ENCODE measurements at regions not wholly inside any gene's neighbourhood (a gene's known extent, or its start where the extent isn't known, plus 50 kb on each side); places are given as distances from the start of the nearest gene placed in this dataset.

DNA sequence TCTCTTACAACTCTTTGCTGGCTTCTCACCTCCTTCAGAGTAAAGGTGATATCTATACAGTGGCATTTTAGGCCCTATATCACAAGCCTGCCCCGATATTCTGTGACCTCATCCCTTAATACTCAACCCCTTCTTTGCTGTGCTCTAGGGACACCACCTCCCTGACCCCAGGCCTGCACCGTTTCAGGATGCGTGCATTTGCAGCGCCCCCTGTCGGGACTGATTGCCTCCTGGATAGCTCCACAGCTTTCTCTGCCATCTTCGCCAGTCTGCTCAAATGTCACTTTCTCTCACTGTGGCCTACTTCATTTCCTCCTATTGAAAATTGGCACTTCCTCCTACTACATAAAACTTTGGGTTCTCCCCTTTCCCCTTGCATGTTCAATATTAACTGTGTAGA is 289.6 kb downstream of the SOCS6 start:
- H3K27me3 ChIP-seq (ENCODE audit: control insufficient read depth in 2 of 2, insufficient read depth in 2 of 2, low read length in 2 of 2): no peaks in the 10 kb centered on the region
- no peaks in the 10 kb centered on the region for H3K4me1 ChIP-seq (ENCODE audit: control insufficient read depth in 1 of 2, insufficient read depth in 2 of 2, low read length in 2 of 2)
- H3K9me3 Mint-ChIP-seq: peaks cover 0 to 10% (median 3%) of the 10 kb centered on the region in 7 donors
- DNase-seq: no peak
- H3K36me3 ChIP-seq (replicated peaks in 1 of 2; ENCODE audit: control insufficient read depth in 1 of 2, insufficient read depth in 2 of 2, low read length in 2 of 2): no peaks in the 10 kb centered on the region
- H3K4me3 ChIP-seq (replicated peaks in 1 of 3; ENCODE audit: low read depth in 2 of 3, low read length in 3 of 3): no peak overlapping the region
- H3K9me3 ChIP-seq (replicated peaks in 1 of 2; ENCODE audit: control insufficient read depth in 1 of 2, insufficient read depth in 1 of 2, low read length in 2 of 2): peaks cover 0 to under 1% of the 10 kb centered on the region in 2 donors
- no peak overlapping the region for H3K4me2 ChIP-seq (replicated peaks; ENCODE audit: extremely low read depth, low read length, poor library complexity, severe bottlenecking)
- no peak overlapping the region for H3K27ac Mint-ChIP-seq
- peaks cover 0 to 2% (median 2%) of the 10 kb centered on the region in 3 donors for H3K27me3 Mint-ChIP-seq (ENCODE audit: low read depth in 3 of 3)
- intact Hi-C loops (cut with micrococcal nuclease): no loop called here
- H2AFZ ChIP-seq (ENCODE audit: insufficient read depth, low read depth, low read length, poor library complexity, severe bottlenecking): no peak overlapping the region
- no peak for TF ChIP-seq CTCF (IDR thresholded peaks at IDR 0.05)
- no peak overlapping the region for H3K27ac ChIP-seq (ENCODE audit: low read depth in 1 of 2, low read length in 2 of 2)
- H3K4me3 Mint-ChIP-seq: no peak overlapping the region
- H4K20me1 ChIP-seq (ENCODE audit: insufficient read depth, low read length): no peaks in the 10 kb centered on the region
- H3K4me1 Mint-ChIP-seq: no peaks in the 10 kb centered on the region
- H3K9ac ChIP-seq (ENCODE audit: insufficient read depth, low read length, poor library complexity, severe bottlenecking): no peak overlapping the region
- no peaks in the 10 kb centered on the region for H3K36me3 Mint-ChIP-seq
- WGBS (ENCODE audit: insufficient coverage): 59% methylated on average over 5 of the region's 6 CpGs
- no peaks in the 10 kb centered on the region for H3K79me2 ChIP-seq (ENCODE audit: insufficient read depth, low read length)

- intact Hi-C loops (cut with micrococcal nuclease): no loop called here
- H2AFZ ChIP-seq (ENCODE audit: insufficient read depth, low read depth, low read length, poor library complexity, severe bottlenecking): no peak overlapping the region
- TF ChIP-seq CTCF (IDR thresholded peaks at IDR 0.05): no peak
- H3K4me1 ChIP-seq (ENCODE audit: control insufficient read depth in 1 of 2, insufficient read depth in 2 of 2, low read length in 2 of 2): no peaks in the 10 kb centered on the region
- no peaks in the 10 kb centered on the region for H3K79me2 ChIP-seq (ENCODE audit: insufficient read depth, low read length)
- H4K20me1 ChIP-seq (ENCODE audit: insufficient read depth, low read length): no peaks in the 10 kb centered on the region
- Mint-ChIP-seq H3K27ac (no peak overlapping the region), H3K36me3 (no peaks in the 10 kb centered on the region), H3K4me3 (no peak overlapping the region), H3K4me1 (no peaks in the 10 kb centered on the region), H3K27me3 (ENCODE audit: low read depth in 3 of 3) (peaks cover 0 to 2% (median 2%) of the 10 kb centered on the region in 3 donors), H3K9me3 (peaks cover 0 to 9% (median 2%) of the 10 kb centered on the region in 7 donors)
- H3K9me3 ChIP-seq (replicated peaks in 1 of 2; ENCODE audit: control insufficient read depth in 1 of 2, insufficient read depth in 1 of 2, low read length in 2 of 2): no peaks in the 10 kb centered on the region
- no peak overlapping the region for H3K4me3 ChIP-seq (replicated peaks in 1 of 3; ENCODE audit: low read depth in 2 of 3, low read length in 3 of 3)
- H3K27me3 ChIP-seq (ENCODE audit: control insufficient read depth in 2 of 2, insufficient read depth in 2 of 2, low read length in 2 of 2): no peaks in the 10 kb centered on the region
- H3K36me3 ChIP-seq (replicated peaks in 1 of 2; ENCODE audit: control insufficient read depth in 1 of 2, insufficient read depth in 2 of 2, low read length in 2 of 2): no peaks in the 10 kb centered on the region
- WGBS (ENCODE audit: insufficient coverage): 88% methylated on average over 1 of the region's 4 CpGs
- DNase-seq: no peak
- H3K9ac ChIP-seq (ENCODE audit: insufficient read depth, low read length, poor library complexity, severe bottlenecking): no peak overlapping the region
- no peak overlapping the region for H3K4me2 ChIP-seq (replicated peaks; ENCODE audit: extremely low read depth, low read length, poor library complexity, severe bottlenecking)
- H3K27ac ChIP-seq (ENCODE audit: low read depth in 1 of 2, low read length in 2 of 2): no peak overlapping the region
Measured at GRCh38 chr18:70577023-70577420, 288.2 kb downstream of the SOCS6 start.

All from CD14-positive monocyte (primary cell).